GM19324 (cell line): ENCODE measurements at regions not wholly inside any gene's neighbourhood (a gene's known extent, or its start where the extent isn't known, plus 50 kb on each side); places are given as distances from the start of the nearest gene placed in this dataset.

ENCODE experiments used
- ATAC-seq: cut with Tn5 transposase; IDR thresholded peaks from one replicate; pipeline ENCODE4 v1.9.1; 2021; ENCODE audit warnings: mild to moderate bottlenecking, moderate library complexity; ENCODE audit not compliant: unreplicated experiment, low FRiP score

GRCh38 chr2:217162533-217162932 is 302.7 kb upstream of the TNP1 start:
- no peak for ATAC-seq

GRCh38 chr2:217160978-217161973 is 301.4 kb upstream of the TNP1 start:
- no peak for ATAC-seq

GRCh38 chr2:217160103-217160743 is 300.4 kb upstream of the TNP1 start:
- no peak for ATAC-seq

GRCh38 chr2:217158928-217159327 is 299.1 kb upstream of the TNP1 start:
- ATAC-seq, result no peak

- ATAC-seq, result no peak
Measured at GRCh38 chr2:217157581-217157980, 297.7 kb upstream of the TNP1 start.

- ATAC-seq, result no peak
Measured at GRCh38 chr2:217156801-217157200, 296.9 kb upstream of the TNP1 start.

- ATAC-seq, result no peak
Measured at GRCh38 chr2:217154923-217155322, 295.1 kb upstream of the TNP1 start.

GRCh38 chr2:217153510-217153909 is 293.6 kb upstream of the TNP1 start:
- no peak for ATAC-seq

GRCh38 chr2:217152831-217153230 is 293.0 kb upstream of the TNP1 start:
- no peak for ATAC-seq

- ATAC-seq, result no peak
Measured at GRCh38 chr2:217151509-217152206, 291.8 kb upstream of the TNP1 start.

GRCh38 chr2:217150236-217150635 is 290.4 kb upstream of the TNP1 start:
- ATAC-seq, result no peak

GRCh38 chr2:217149087-217149660 is 289.3 kb upstream of the TNP1 start:
- ATAC-seq, result no peak

- ATAC-seq, result no peak
Measured at GRCh38 chr2:217147818-217148217, 288.0 kb upstream of the TNP1 start.

GRCh38 chr2:217146956-217147355 is 287.1 kb upstream of the TNP1 start:
- no peak for ATAC-seq

- no peak for ATAC-seq
Measured at GRCh38 chr2:217142649-217143266, 282.9 kb upstream of the TNP1 start.

GRCh38 chr2:217138284-217138683 is 278.4 kb upstream of the TNP1 start:
- ATAC-seq, result no peak

- no peak for ATAC-seq
Measured at GRCh38 chr2:217127744-217128143, 267.9 kb upstream of the TNP1 start.

GRCh38 chr2:217125014-217125413 is 265.1 kb upstream of the TNP1 start:
- no peak for ATAC-seq

GRCh38 chr2:217124050-217124449 is 264.2 kb upstream of the TNP1 start:
- no peak for ATAC-seq

GRCh38 chr2:217121565-217121964 is 261.7 kb upstream of the TNP1 start:
- no peak for ATAC-seq
